ENCODE measurements at regions not wholly inside any gene's neighbourhood (a gene's known extent, or its start where the extent isn't known, plus 50 kb on each side); places are given as distances from the start of the nearest gene placed in this dataset.

DNA sequence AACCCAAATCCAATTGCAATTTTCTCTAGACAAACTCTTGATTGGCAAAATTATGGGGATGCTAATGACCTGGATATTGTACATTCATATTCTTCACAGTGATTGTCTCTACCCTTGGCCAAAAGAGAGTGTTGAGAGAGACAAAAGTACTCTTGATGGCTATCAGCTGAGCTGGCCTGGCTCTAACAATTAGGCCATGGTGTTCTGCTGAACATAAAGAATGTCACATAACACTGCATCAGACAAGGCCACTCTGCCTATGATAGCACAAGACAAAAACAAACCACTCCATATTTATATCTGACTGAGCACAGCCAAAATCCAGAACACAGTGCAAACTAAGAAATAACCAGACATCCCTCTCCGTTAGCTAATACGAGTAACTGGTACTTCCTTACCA lies 101.7 kb downstream of the ADAMTS1 start:
- peak in 15 of 58 donors; percentile 3 to 66 (median 14) for DNase-seq

DNA sequence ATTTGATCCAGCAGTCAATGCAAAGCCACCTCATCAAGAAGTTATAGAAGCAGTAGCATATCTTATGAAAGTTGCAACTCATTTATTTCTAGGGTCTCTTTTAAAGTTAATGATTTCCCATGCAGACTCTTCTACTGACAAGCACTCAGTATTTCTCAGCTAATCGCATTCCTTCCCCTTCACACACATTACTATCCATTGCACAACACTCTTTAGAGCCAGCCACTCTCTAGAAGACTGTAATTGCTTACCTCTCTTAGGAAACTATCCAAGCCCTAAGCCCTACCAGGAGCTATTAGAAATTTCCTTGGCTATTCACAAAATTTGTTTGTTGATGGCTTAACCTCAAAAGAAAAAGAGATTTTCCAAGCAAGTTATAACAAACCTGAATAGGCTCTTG lies 106.0 kb downstream of the ADAMTS1 start:
- no peak for DNase-seq

DNA sequence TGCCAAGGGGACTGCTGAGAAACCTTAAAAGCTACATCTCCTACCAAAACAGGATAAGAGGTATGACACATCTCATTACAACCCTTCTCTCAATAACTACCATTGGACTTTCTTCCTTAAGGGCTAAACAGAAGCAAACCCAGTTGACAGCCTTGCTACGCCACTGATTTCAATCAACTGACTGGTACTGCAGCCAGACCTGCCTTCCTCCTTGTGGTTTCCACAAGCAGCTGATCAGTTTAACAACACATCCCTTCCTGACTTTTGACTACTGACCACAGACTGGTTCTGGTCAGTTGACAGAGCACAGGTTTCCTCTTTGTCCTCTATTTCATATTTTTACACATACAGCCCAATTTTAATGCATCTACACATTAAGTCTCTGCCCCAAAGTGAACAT lies 108.8 kb downstream of the ADAMTS1 start:
- DNase-seq, result no peak

DNA sequence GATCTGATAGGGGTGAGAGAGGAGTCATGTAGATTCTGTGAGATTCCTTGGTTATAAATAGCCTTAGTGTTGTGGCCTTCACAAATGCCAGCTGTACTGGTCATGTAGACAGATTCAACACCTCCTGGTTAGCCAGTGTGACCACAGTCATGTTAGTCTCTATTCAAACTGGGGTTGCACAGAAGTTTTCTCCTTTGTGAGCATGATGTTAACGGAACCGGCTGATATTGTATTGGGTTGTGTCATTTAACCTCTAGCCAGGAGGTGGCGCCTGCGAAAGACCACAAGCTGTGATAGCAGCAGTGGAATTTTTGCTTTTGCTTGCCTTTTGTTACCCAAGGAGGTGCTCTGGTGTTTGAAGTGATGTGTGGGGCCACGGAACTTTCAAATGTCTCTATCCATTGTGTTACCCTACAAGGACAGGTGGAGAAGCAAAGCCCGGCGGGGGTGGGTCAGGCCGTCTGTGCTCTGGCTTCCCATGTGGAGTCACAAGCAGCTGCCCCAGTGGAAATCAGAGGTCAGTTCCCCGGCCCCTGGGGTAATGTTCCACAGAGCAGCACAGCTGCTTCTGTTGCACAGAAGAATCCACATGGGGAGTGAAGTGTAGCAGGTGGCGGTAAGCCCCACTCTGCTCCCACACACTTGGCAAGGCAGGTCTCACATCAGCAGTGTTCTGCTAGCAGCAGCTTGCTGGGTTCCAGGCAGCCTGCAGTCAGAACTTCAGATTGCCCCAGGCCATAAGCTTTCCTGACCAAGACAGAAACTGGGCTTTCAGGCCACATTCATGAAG lies 112.6 kb downstream of the ADAMTS1 start:
- DNase-seq, result peak in 28 of 58 donors; percentile 8 to 43 (median 18)

DNA sequence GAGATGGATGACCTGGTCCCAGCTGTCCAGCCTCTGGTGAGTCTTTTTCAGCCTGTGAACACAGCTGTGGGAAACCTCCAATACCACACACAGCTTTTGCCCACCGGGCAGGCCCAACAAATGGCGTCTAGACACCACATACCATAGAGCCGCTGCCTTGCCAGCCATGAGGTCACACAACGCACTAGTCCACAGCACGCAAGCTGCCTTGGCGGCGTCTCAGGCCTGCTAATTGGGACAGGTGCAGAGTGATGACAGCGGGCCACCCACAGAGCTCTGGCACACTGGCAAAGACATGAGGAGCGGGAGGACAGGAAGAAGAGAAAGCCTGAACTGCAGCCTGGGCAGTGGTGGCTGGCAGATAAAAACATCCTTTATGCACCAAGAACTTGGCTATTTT lies 125.5 kb downstream of the ADAMTS1 start:
- peak in 13 of 58 donors; percentile 1 to 42 (median 12) for DNase-seq

DNA sequence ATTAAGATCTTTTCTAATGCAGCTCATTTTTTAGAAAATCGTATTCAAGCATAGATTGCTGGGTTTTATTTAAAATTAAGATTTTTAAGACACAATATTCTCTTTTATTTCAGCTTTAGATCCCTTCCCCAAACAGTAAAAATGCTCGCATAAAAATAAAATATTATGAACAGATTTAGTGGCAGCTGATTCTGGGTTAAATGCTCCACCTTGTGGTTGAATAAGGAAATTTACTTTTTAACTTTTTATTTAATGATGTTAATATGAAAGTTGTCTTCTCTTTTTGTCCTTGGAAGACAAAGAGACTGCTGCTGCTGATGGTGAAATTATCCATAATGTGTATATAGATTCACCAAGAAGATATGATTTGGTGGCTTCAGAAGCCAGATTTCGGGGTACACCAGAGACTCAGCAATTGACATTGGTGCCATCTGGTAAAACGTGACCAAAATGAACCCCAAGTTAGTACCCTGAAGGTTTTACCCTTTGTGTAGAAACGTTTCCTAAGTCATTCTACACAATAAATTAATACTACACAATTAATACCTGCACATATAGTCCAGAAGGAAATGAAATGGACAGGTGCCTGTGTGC lies 128.0 kb downstream of the ADAMTS1 start:
- no peak for DNase-seq

DNA sequence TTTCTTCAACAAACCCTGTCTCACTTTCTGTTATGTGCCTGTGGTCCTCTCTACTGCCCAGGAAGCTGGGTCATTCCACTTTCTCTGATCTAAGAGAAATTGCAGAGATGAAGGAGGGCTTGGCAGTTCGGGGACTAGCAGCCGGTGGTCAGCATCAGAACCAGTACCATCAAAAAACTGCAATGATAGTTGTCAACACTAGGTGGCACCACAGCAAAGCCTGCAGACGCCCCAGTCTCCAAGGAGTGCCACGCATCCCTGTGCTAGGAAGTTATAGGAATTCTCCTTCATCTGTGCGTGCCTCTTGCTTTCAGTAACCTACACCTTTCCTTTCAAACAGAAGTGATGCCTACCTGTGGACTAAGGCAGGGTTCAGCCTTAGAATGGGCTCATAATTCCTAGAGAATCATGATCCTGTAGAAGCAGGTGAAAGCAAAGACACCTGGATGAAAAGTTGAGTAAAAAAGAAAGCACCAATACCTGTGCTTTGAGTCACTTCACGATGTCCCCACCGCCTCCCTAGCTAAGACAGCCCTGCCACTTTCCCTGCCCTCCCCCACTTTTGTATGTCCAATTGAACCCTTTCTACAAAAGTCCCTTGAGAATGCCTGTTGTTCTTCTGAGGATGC lies 129.2 kb downstream of the ADAMTS1 start:
- DNase-seq, result peak in 43 of 58 donors; percentile 3 to 56 (median 23)

DNA sequence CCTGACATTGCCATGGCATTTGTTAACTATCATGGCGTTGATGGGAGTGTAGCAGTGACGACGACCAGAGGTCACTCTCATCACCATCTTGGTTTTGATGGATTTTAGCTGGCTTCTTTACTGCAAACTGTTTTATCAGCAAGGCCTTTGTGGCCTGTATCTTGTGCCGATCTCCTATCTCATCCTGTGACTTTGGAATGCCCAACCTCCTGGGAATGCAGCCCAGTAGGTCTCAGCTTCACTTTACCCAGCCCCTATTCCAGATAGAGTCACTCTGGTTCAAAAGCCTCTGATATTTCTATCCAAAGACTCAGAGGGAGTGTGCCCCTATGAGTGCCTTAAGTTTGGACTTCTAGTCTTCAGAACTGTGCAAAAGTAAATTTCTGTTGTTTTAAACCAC lies 130.1 kb downstream of the ADAMTS1 start:
- no peak for DNase-seq

DNA sequence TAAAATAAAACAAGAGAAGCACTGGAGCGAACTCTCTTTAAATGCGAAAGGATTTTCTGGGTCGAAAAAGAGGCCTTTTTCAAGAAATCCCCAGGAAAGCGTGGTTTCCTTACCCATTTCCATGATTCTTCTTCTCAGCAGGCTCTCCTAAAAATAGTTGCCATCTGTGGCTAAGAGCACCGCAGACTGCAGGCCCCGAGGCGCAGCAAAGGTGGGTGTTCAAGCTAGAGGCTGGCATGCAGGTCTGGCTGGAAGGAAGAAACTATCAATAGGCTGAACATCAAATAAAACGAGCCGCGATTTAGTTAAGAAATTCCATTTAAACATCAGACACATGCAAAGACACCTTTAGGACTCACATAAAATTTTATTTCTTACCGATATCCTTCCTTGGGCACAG lies 135.1 kb downstream of the ADAMTS1 start:
- DNase-seq, result peak in 13 of 58 donors; percentile 1 to 18 (median 7)

DNA sequence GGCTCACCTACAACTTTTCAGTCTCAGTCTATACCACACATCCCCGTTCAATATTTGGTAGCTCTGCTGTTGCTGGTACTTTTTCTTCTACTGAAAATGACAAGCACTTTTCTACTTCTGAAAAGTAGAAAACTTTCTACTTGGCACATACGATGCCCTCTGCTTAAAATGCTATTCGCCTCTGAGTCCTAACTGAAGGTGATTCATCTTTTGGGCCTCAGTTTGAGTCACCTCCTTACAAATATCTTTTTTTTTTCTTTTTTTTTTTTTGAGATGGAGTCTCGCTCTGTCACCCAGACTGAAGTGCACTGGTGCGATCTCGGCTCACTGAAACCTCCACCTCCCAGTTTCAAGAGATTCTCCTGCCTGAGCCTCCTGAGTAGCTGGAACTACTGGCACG lies 136.0 kb upstream of the CYYR1 start:
- no peak for DNase-seq

DNA sequence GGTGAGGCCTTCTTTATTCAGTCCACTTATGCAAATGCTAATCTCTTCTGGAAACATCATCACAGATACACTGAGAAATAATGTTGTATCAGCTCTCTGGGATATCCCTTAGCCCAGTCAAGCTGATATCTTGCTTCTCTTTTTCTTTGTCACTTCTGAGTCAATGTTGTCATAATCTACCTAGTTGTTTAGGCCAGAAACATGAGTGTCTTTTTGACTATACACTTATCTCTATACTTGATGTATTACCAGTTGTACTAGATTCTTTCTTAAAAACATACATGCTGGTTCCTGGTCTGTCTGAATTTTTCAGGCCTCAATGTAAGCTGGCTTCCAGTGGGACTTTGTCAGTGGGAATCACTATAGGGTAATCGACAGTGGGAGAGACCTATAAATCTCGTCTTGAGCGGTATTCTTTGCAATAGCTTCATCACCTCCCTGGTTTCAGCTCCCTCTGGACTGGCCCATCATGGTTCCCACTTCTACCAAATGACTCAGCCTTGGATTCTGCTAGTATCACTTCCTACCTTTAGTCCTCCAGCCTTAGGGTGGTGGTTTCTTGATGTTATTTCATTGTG lies 135.2 kb upstream of the CYYR1 start:
- DNase-seq, result no peak

DNA sequence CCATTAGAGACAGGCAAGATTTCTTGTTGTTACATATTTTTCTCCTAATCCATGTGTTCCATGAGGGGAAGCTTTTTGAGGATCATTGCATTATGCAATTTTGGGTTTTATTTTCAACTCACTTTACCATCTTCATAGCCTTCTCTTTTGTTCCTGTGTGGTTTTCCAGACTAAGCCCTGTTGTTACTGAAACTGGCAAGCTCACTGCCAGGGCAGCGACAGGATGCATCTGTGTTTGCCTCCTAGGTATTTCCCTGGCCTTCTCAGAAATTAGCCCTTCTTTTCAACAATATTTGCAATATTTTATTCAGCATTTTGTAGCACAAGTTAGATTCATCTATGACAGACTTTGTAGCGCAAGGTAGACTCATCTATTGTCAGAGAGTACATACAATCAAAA lies 134.2 kb upstream of the CYYR1 start:
- DNase-seq, result no peak

DNA sequence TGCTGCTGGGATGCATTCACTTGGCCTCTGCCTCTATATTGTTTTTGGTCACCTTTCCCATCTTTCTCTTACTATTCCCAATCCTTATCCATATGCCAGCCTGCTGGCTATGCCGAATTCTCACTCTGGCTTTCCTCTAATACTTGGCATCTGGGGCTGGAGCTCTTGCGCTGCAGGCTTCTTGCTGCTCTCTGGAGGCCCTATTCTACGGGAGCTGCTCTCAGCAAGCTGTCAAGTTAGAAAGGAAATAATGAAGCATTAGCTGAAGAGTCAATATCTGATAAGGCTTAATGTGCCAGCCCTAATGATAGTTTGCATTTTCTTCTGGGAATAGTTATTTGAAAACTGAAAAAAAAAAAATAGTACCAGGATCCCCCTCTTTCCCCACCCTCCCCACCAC lies 125.3 kb upstream of the CYYR1 start:
- DNase-seq, result no peak

DNA sequence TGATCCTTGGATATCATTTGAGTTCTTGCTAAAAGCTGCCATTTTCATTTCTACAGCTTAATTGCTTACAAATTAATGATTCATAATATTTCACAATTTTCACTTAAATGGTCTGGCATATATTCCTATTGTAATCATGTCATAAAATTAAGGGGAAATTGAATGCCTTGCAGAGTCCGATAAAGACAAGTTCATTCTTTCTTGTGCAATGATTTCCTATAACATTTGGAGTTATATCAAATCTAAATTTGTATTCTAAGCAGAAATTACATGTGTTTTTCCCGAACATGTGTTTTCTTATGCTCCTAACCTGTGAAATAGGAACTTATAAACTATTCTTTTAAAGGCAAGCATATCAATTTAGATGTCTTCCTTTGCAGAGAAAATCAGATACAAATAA lies 118.3 kb upstream of the CYYR1 start:
- no peak for DNase-seq

DNA sequence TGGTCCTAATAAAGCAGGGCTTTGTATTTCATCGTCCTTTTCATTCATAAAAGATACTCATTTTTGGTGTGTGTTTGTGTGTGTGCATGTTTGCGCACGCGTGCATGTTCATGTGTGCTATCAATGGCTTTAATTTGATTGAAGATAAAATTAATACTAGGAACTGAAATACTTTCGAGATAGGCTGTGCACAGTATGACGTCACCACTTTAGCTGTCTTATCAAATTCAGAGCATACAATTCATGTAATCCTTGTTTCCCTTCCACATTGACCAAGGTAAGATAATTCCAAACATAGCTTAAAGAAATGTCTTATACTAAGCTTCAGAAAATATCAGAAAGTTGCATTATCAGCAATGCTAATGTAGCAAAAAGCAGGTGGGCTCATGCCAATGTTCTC lies 113.6 kb upstream of the CYYR1 start:
- no peak for DNase-seq

DNA sequence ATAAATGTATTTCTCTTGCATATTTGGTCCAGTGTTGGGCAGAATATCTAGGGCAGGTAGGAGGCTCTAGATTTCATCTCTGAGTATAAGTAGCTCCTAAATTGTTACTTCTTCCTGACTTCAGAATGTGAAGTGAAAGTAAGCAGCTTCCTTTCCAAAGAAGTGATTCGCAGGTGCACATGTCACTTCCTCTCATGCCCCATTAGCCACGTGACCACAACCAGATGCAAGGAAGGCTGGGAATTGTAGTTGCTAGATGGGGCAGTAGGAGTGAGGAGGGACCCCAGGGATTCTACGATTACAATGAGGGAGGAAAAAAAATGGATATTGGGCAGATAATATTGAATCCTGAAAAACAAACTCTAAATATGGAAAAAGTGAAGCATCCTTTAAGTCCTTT lies 113.2 kb upstream of the CYYR1 start:
- peak in 1 of 58 donors; percentile 0 for DNase-seq

DNA sequence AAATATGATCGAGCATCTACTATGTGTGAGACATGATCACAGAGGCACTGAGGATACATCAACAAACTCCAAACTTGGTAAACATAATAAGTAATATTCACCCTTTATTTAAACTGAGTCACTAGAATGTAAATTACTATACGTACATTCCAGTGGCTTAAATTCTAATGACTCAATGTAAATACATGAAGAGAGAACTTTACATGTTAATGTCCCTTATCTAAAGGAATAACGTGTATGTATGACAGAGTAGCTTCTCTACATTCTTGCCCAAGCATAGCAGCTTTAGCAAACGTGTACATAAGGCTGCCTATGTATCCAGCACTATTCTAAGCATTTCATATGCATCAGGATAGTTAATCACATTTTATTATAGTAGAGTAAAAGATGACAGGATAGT lies 111.8 kb upstream of the CYYR1 start:
- no peak for DNase-seq

DNA sequence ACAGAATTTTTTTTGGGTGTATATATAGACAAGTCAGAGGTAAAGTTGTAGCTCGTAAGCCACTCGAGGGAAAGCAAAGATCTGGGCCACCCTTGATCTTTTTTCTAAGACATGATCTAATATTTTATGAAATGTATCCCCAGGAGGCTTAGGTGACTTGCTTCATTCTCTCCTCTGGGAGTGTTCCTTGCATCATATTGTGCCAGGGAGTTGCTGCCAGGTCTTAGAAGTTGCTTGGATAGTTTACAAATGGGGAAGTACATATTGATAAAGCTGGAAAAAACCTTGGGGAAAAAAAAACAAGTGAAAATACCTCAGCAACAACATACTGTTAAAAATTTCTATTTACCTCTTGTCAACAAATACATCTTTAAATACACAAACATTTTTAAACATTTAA lies 110.9 kb upstream of the CYYR1 start:
- DNase-seq, result no peak

DNA sequence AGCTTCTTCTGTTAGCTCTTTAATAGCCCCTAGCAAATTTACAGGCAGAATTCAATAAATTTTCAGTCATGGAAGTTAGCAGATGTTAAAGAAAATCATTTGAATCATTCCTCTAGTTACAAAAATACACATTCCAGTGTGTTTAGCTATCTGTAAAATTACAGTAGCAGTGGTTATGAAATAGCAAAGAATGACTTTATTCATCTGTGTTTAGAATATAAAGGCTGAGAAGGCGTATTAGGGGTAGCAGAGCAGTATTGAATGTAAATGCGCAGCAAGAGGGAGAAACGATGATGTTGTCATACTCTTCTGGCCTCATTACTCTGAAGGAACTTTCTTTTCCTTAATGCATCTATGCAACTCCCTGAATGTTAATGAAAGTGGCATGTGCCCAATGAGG lies 106.2 kb upstream of the CYYR1 start:
- no peak for DNase-seq

DNA sequence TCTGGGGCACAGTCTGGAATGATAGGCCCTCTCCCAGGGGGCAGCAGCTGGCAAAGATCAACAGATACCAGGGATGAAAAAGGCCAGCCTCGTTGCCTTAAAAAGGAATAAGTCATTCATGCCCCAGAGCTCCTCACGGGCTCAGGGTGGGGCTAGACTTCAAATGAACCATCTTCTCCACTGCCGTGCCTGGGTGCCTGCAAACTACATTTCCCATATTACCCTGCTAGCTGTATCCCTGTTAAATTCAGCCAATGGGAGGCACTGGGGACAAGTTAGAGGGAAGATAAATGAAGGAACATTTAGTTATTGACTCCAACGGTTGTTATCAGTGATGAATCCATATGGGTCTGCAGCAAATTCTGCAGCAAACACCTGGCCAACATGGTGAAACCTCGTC lies 101.2 kb upstream of the CYYR1 start:
- DNase-seq, result no peak

DNA sequence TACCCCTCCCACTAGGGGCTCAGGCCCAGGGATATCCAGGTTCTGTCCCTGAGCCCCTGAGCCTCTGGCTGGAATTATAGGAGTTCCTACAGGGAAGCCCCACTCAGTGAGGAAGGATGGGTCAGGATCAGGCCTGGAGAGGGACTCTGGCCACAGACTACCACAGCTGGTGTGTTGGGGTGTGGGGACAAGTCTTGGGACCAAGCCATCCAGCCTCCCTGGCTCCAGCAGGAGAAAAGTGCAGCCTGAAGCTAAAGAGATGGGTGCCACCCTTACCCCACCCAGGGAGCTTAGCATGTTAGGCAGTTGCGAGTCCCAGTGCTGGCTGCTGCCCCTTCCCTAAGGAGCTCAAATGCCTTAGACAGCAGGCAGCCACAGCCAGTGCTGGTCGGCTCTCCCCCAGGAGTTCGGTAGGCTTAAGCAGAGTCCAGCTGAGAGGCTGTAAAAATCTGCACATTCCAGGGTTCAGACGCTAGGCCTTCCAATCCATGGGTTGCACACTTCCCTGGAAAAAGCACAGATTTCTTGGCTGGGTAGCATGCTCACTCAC lies 96.2 kb upstream of the CYYR1 start:
- DNase-seq, result no peak

DNA sequence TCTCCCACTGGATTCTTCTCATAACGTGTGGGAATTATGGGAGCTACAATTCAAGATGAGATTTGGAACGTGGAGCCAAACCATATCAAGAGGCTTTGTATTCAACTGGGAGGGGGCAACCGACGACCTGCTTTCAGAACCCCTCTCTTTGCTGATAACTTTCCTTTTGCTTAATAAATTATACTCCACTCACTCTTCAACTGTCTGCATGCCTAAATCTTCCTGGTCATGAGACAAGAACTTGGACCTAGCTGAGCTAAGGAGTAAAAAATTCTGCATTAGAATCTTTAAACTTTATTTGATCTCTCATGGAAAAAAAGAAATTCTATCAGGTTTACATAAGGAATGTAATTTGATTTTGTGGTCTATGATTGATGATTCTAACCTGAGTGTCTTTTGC lies 86.7 kb upstream of the CYYR1 start:
- no peak for DNase-seq
